Right cardiac atrium (tissue), 5 donors: ENCODE measurements at regions not wholly inside any gene's neighbourhood (a gene's known extent, or its start where the extent isn't known, plus 50 kb on each side); places are given as distances from the start of the nearest gene placed in this dataset.

Experiments used
- ATAC-seq, 2 donors: fragments of 200-7000 bp; cut with Tn5 transposase; one replicate each; pipeline versions ENCODE4 v1.8.0 to v1.9.1; 2020; ENCODE audit warnings: moderate library complexity in 2 of 2, mild to moderate bottlenecking in 1 of 2
- DNase-seq, 3 donors: peaks; one replicate each; pipeline ENCODE4 v3.0.0-alpha.2; 2020
- H3K27ac ChIP-seq: one replicate; pipeline ENCODE4 v1.5.1; 2013; ENCODE audit warnings: mild to moderate bottlenecking, low read length, control low read depth, moderate library complexity
- H3K27me3 ChIP-seq: one replicate; pipeline ENCODE4 v1.6.1; 2013; ENCODE audit not compliant: control insufficient read depth, insufficient read depth
- H3K4me1 ChIP-seq: one replicate; pipeline ENCODE4 v1.6.1; 2013; ENCODE audit warnings: low read length; ENCODE audit not compliant: control insufficient read depth, insufficient read depth
- H3K4me3 ChIP-seq: one replicate; pipeline ENCODE4 v1.5.1; 2013; ENCODE audit warnings: low read length, control low read depth
- H3K9me3 ChIP-seq: one replicate; pipeline ENCODE4 v1.6.1; 2013; ENCODE audit warnings: low read length; ENCODE audit not compliant: control insufficient read depth
- WGBS: extraction: QIAGEN DNeasy Blood & Tissue Kit; methylation state at CpG from one replicate; pipeline ENCODE4 v1.1.7; 2013; 5-methylcytosine and 5-hydroxymethylcytosine counted together
- intact Hi-C, 4 donors: fragments of 100-400 bp; cut with DNase I; formaldehyde crosslinking; loops; one replicate each; pipeline versions ENCODE4 v1.11.0 to v1.14.0; 2022 to 2023
- donor health status: healthy with polysubstance abuse.
- donor health status: DM: no; HTN: yes; CAD: no.
- donor health status: DM: no; HTN: no; CAD: no.
- donor health status: DM: no; HTN: yes; CAD: no; lungs with severe emphysema.
- donor health status: DM: yes; HTN: yes; CAD: no.

DNA sequence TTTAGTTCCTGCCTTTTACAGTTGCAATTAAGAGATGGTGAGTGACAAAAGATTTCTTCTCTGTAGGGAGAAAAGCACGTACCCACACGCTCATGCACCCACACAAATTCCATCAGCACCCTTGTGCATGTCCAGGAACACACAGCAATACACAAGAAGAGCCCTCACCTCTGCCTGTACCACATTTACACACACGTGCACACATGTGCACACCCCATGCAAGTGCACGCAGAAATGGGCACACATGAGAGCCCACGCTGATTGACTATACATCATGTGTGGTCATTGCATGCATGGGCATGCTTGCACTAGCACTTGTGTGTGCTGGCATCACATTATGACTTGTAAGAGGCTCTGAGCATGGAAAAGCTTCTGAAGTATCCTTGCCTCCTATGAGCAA, 70.5 kb downstream of the SERPINA3 start:
- H3K4me3 ChIP-seq: no peak overlapping the region
- 86% methylated on average over 5 of the region's 5 CpGs for WGBS
- H3K9me3 ChIP-seq: no peaks in the 10 kb centered on the region
- no peaks in the 10 kb centered on the region for H3K27me3 ChIP-seq
- no peak overlapping the region for H3K27ac ChIP-seq
- intact Hi-C loops: no loop called here
- ATAC-seq: no peak
- H3K4me1 ChIP-seq: no peaks in the 10 kb centered on the region
- DNase-seq: no peak

DNA sequence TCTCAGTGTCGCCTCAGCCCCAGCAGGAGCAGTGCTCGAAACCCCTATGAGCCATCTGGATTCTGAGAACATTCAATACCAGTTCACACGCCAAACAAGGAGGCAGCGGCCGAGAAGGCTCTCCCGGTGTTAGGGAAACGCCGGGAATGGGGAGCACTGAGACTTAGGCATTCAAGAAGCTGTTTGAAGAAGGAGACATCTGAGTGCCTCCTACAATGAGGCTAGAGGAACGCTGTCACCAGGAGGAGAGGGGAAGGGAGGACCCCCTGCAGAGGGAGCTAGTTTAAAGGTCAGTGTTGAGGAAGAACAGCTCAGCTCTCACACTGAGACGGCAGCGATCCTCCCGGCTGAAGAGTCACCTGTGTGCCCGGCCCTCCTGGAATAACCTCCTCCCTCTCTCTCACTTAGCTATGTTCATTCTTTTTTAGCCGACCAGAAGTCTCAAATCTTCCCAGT, 69.9 kb downstream of the SERPINA3 start:
- no peaks in the 10 kb centered on the region for H3K9me3 ChIP-seq
- WGBS: 61% methylated on average over 14 of the region's 14 CpGs
- DNase-seq: no peak
- H3K27me3 ChIP-seq: no peaks in the 10 kb centered on the region
- no peak overlapping the region for H3K4me3 ChIP-seq
- ATAC-seq: no peak
- no peak overlapping the region for H3K27ac ChIP-seq
- intact Hi-C loops: no loop called here
- H3K4me1 ChIP-seq: no peaks in the 10 kb centered on the region

DNA sequence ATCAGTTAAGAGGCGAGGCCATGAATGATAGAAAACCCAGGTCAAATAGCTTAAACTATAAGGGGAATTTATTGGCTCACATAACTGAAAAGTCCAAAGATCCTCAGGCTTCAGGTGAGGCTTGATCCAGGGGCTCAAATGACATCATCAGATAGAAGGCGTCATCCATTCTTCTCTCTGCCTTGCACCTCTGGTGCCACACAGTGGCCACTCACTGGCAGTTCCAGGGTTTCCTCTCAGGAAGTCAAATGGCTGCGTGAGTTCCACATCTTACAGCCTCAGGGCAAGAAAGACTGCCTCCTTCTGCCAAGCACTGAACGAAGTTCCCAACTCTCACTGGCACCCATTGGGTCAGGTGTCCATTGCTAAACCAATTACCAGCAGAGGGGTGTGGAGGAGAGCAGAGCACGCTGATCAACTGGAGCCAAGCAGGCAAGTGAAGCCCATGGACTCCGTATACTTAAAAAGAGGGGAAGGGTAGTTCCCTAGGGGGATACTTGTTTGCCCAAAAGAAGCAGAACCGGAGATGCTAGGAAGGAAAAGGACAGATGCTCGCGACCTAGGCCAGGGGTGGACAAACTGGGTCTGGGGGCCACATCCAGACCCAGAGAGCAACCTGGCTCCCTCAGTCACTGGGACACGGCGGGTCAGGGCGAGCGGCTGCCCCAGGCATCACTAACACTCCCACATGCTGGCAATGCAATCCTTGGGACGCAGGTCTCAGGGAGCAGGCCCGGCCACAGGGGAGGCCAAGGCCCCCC, 69.3 kb downstream of the SERPINA3 start:
- H3K27me3 ChIP-seq: no peaks in the 10 kb centered on the region
- WGBS: 74% methylated on average over 15 of the region's 15 CpGs
- H3K27ac ChIP-seq: no peak overlapping the region
- no peak overlapping the region for H3K4me3 ChIP-seq
- ATAC-seq (no peak), DNase-seq (no peak)
- intact Hi-C loops: no loop called here
- H3K9me3 ChIP-seq: no peaks in the 10 kb centered on the region
- H3K4me1 ChIP-seq: no peaks in the 10 kb centered on the region

DNA sequence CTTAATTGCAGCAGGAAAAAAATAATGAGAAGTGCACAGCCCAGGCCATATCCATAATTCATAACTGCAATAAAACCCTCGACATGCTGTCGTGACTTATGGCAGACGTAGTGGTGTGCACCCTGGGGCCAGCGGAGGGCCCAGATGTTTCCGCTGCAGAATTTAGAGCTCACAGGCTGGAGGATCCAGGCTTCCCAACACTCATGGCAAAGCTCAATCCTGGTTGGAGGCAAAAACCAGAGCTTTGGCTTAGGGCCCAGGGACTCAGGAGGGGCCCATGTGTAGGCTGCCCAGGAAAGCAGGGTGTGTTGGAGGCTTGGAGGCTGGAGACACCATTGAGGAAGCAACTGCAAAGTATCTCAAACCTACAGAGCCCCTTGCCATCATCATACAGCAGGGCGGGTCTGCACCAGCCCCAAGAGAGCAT, 68.7 kb downstream of the SERPINA3 start:
- Histone ChIP-seq H3K27ac (no peak overlapping the region), H3K9me3 (no peaks in the 10 kb centered on the region), H3K4me3 (no peak overlapping the region), H3K27me3 (no peaks in the 10 kb centered on the region), H3K4me1 (no peaks in the 10 kb centered on the region)
- ATAC-seq (no peak), DNase-seq (no peak)
- 97% methylated on average over 6 of the region's 6 CpGs for WGBS
- intact Hi-C loops: no loop called here

DNA sequence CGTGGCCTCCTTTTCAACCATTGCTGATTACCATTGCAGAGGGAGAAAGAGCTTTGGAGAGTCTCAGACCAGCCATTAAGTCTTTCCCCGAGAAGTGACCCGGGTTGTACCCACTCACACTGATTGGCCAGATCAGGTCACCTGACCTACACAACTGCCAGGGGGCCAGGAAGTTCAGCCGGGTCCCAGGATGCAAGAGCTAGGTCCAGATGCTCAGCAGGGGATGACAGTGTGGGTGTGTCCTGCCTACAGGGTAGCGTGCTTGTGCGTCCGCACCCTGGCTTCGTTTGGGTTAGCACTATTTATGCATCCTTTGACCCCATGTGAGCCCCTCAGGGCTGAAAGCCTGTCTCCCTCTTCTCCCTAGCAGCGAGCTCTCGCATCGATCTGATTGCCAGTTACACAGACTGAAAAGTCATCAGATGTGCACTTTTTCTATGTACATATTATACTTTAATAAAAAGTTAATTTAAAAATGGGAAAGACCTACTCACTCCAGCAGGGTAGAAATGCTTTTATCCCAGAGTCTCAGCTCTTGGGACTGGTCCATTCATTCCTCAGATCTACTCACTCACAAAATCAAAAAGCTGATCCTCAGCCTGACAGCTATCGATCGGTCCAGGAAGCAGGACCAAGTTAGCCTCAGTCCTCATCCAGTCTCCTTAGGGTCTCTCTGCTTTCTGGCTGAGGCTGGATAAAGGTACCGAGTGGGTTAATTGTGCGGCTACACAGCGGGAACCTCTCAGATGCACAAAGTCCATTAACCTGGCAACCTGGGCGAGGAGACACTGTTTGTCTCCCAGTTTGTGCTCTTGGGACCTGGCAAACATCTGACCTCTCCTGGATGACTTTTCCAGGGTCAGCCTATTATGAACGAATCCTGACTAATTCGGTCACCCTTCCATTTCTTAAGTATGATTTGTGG, 68.0 kb downstream of the SERPINA3 start:
- intact Hi-C loops: no loop called here
- 80% methylated on average over 19 of the region's 19 CpGs for WGBS
- no peak overlapping the region for H3K4me3 ChIP-seq
- no peaks in the 10 kb centered on the region for H3K9me3 ChIP-seq
- no peak for ATAC-seq
- no peaks in the 10 kb centered on the region for H3K4me1 ChIP-seq
- H3K27ac ChIP-seq: no peak overlapping the region
- H3K27me3 ChIP-seq: no peaks in the 10 kb centered on the region
- no peak for DNase-seq

DNA sequence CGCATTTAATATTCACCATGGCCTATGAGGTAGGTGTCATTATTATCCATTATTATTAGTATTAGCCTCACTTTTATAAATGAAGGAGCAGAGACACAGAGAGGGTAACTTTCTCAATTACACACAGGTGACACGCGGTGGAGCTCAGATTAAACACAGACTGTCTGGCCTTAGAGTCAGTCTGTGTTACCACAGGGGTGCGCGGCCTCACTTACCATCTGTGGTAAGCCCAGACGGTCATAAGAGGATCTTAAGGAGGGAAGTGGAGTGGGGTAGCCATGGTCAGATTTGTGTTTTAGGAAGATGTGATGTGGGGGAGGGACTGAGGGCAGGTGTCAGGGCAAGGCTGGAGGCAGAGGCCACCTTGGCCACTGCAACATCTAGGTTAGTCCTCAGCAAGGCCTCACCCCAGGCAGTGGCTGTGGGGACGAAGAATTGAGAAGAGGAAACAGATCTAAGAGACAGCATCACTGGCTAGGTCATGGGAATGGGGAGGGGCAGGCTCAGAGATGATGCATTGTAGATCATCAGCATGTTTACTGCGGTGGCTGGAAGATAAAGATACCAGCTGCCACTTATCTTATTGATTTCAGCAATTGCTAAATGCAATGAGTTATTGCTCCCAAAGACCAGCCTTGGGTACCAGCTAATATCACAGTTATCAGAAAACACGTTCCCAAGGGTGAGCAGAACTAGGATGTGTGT, 67.1 kb downstream of the SERPINA3 start:
- H3K27me3 ChIP-seq: no peaks in the 10 kb centered on the region
- H3K4me1 ChIP-seq: no peaks in the 10 kb centered on the region
- ATAC-seq (no peak), DNase-seq (no peak)
- H3K9me3 ChIP-seq: no peaks in the 10 kb centered on the region
- intact Hi-C loops: no loop called here
- H3K4me3 ChIP-seq: no peak overlapping the region
- WGBS: 66% methylated on average over 9 of the region's 9 CpGs
- H3K27ac ChIP-seq: no peak overlapping the region

DNA sequence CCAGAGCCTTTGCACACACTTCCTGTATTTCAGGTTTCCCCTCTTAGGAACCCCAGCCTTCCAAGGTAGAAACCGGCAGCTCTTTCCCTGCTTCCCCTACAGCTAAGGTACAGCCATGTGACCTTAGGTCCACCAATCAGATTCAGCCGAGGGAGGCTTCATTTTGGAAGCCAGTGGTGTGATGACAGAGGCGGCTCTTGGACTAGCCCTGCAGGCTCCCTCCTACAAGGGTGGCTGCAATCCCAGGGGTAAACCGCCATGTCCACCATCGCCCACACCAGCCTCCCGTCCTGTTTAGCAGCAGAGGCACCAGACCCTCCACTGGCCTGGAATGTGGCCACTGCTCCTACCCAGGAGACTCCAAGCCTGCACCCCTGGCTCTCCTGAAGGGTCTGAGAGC, 65.6 kb downstream of the SERPINA3 start:
- Histone ChIP-seq H3K27me3 (no peaks in the 10 kb centered on the region), H3K27ac (no peak overlapping the region), H3K4me3 (no peak overlapping the region), H3K4me1 (no peaks in the 10 kb centered on the region), H3K9me3 (no peaks in the 10 kb centered on the region)
- 77% methylated on average over 6 of the region's 6 CpGs for WGBS
- ATAC-seq (no peak), DNase-seq (no peak)
- intact Hi-C loops: no loop called here

DNA sequence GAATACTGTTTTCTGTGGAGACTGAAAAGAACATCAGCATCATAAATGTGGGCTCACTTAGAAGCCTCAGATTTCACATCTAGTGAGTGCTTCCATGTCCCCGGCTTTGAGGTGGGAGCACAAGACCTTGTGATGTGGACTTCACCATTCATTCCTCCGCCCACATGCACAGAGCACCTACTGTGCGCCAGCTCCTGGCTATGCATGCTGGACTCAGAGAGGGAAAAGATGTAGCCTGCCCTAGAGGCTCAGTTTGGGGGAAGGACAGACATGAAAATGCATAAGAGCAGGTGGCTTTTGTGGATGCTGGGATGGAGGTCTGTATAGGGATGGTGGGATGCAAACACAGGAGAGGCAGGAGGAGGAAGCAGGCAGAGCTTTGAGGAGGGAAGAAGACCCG, 65.0 kb downstream of the SERPINA3 start:
- 72% methylated on average over 4 of the region's 4 CpGs for WGBS
- H3K4me1 ChIP-seq: no peaks in the 10 kb centered on the region
- no peak overlapping the region for H3K4me3 ChIP-seq
- intact Hi-C loops: no loop called here
- no peaks in the 10 kb centered on the region for H3K9me3 ChIP-seq
- DNase-seq (no peak), ATAC-seq (no peak)
- no peak overlapping the region for H3K27ac ChIP-seq
- no peaks in the 10 kb centered on the region for H3K27me3 ChIP-seq

DNA sequence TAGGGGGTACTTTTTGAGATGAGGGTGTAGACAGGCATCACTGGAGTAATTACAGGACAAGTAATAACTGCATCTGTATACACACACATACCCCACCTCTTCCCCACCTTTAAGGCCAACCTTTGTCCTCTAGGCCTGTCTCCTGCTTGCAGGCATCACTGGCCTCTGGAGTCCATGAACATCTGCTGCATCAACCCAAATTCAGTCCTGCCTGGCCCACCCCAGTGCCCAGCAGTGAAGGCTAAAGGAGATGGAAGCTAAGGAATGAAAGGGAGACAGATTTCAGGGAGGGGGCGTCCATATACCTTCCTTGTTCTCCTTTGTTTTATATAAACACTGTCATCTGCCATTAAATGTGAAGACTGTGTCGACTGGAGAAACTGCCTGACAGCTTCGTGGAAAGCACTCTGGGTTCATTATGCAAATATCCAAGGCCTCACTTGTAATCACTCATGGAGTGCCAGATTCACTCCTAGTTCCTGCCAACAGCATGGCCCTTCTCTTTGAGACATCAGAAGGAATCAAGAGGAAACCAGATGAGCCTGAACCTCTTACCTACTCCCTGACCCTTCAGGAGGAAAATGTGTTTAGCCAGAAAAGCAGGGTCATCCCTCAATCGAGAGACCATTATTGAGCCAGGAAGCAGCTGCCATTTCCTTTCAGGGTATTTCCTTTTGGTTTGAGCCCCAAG, 64.4 kb downstream of the SERPINA3 start:
- H3K4me1 ChIP-seq: no peaks in the 10 kb centered on the region
- no peaks in the 10 kb centered on the region for H3K9me3 ChIP-seq
- intact Hi-C loops: no loop called here
- WGBS: 52% methylated on average over 4 of the region's 4 CpGs
- no peak overlapping the region for H3K27ac ChIP-seq
- ATAC-seq: no peak
- no peak overlapping the region for H3K4me3 ChIP-seq
- DNase-seq: no peak
- H3K27me3 ChIP-seq: no peaks in the 10 kb centered on the region

DNA sequence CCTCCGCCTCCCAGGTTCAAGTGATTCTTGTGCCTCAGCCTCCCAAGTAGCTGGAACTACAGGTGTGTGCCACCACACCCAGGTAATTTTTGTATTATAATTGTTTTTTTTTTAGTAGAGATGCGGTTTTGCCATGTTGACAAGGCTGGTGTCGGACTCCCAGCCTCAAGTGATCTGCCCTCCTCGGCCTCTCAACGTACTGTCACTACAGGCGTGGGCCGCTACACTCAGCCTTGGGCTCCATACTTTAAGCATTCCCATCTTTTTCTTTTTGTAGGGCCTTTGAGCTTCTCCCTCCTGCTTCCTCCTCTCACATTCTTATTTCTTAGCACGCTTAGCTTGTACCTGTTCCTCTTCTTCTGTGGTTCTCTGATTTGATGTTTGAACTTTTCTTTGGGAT, 62.8 kb downstream of the SERPINA3 start:
- no peak overlapping the region for H3K4me3 ChIP-seq
- no peaks in the 10 kb centered on the region for H3K9me3 ChIP-seq
- intact Hi-C loops: no loop called here
- WGBS: 91% methylated on average over 8 of the region's 8 CpGs
- no peaks in the 10 kb centered on the region for H3K27me3 ChIP-seq
- no peaks in the 10 kb centered on the region for H3K4me1 ChIP-seq
- DNase-seq (no peak), ATAC-seq (no peak)
- no peak overlapping the region for H3K27ac ChIP-seq
